ENCODE measurements at regions not wholly inside any gene's neighbourhood (a gene's known extent, or its start where the extent isn't known, plus 50 kb on each side); places are given as distances from the start of the nearest gene placed in this dataset.
"Not testable (repeated sequence)": the region's sequence is repeated elsewhere in the genome, so short reads cannot be mapped to it uniquely, and the experiment has no call there.

- Mint-ChIP-seq H3K27me3 (no peaks in the 10 kb centered on the region), H3K36me3 (ENCODE audit: low read depth) (no peaks in the 10 kb centered on the region), H3K4me1 (no peaks in the 10 kb centered on the region), H3K9me3 (no peaks in the 10 kb centered on the region), H3K27ac (no peak overlapping the region), H3K4me3 (no peak overlapping the region)
- DNase-seq, result no peak
- ATAC-seq, result no peak
Observed at GRCh38 chr4:20196476-20196875, 55.2 kb upstream of the SLIT2 start.

DNA sequence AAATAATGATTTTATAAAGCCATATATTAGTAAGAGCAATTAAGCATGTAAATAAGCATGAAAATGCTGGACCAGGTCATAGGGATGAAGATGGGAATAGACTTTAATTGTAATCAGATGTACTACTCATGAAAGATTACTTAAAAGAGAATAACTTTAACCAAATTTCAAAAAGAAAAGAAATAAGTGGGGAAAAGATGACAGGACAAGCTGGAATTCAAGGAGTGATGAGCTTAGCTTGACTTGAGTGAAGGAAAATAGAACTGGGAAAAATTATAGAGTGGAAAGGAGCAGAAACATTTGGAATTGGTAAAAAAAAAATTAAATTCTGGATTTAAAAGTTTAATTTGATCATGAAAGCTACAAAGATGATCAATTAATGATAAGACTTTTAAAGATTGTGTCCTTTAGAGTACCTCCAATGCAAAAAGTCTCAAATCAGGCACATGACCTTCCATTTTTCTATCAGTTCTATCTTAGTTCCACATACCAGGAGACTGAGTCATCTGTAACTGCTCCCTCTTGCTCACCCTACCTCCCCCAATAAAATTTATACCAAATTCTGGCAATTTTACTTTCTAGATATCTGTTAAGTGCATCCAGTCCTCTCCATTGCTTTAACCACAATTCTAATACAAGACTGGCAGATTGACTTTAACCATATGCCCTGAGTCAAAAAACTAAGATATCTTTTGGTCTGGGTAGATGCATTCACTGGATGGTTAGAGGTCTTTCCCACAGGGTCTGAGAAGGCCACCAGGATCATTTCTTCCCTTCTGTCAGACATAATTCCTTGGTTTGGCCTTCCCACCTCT, 56.4 kb upstream of the SLIT2 start:
- Mint-ChIP-seq H3K36me3 (ENCODE audit: low read depth) (no peaks in the 10 kb centered on the region), H3K4me3 (no peak overlapping the region), H3K9me3 (no peaks in the 10 kb centered on the region), H3K27me3 (no peaks in the 10 kb centered on the region), H3K4me1 (no peaks in the 10 kb centered on the region), H3K27ac (no peak overlapping the region)
- ATAC-seq, result no peak
- no peak for DNase-seq

DNA sequence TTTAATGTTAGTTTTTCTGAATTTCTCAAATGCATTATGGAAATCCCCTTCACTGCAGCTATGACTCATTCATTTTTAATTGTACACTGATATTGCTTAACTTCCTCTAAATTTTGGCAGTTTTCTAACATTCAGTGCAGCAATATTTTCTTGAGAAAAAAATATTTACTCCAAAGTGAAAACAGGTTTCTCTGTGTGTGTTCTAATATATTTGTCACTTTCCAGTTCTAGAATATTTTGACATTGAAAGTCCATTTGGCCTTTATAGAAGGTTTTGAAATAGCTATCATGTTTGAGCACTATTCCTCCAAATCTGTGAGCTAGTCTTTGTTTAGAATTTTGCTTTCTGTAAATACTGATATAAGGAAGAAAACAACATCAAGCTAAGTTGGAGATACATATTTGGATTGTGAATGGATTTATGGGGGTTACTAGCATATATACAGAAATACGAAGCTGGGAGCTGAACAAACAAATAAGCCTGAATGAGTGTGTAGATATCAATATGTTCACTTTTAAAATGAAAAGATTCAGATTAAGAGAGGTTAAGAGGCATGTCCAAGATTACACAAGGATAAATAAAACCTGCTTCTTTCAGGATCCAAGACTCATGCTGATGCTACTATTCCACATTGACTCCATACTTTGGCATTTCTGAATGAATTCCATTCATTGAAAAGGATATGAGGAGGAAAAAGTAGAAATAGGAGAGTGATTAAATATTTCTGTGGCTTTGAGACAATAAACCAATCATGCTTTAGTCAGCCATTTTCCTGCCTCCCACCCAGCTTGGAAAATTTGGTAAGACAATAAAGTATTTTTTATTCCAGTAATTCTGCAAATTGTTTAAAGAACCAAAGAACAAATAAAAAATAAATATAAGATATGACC, 57.3 kb upstream of the SLIT2 start:
- DNase-seq (no peak), ATAC-seq (no peak)
- H3K27ac Mint-ChIP-seq, result no peak overlapping the region
- H3K36me3 Mint-ChIP-seq (ENCODE audit: low read depth), result no peaks in the 10 kb centered on the region
- H3K4me3 Mint-ChIP-seq, result no peak overlapping the region
- peaks cover 5% of the 10 kb centered on the region for H3K9me3 Mint-ChIP-seq
- no peaks in the 10 kb centered on the region for H3K4me1 Mint-ChIP-seq
- no peaks in the 10 kb centered on the region for H3K27me3 Mint-ChIP-seq

GRCh38 chr4:20193141-20193936, 58.4 kb upstream of the SLIT2 start:
- no peak for DNase-seq
- H3K4me3 Mint-ChIP-seq, result no peak overlapping the region

GRCh38 chr4:20192736-20193135, 59.0 kb upstream of the SLIT2 start:
- no peak for ATAC-seq
- Mint-ChIP-seq H3K9me3 (peaks cover 9% of the 10 kb centered on the region), H3K27ac (no peak overlapping the region), H3K36me3 (ENCODE audit: low read depth) (no peaks in the 10 kb centered on the region), H3K4me3 (no peak overlapping the region), H3K4me1 (no peaks in the 10 kb centered on the region), H3K27me3 (no peaks in the 10 kb centered on the region)
- DNase-seq, result no peak

More at GRCh38 chr4:20193141-20193936, 58.4 kb upstream of the SLIT2 start:
- no peaks in the 10 kb centered on the region for H3K27me3 Mint-ChIP-seq
- peaks cover 7% of the 10 kb centered on the region for H3K9me3 Mint-ChIP-seq
- no peaks in the 10 kb centered on the region for H3K36me3 Mint-ChIP-seq (ENCODE audit: low read depth)
- no peak overlapping the region for H3K27ac Mint-ChIP-seq
- no peaks in the 10 kb centered on the region for H3K4me1 Mint-ChIP-seq
- no peak for ATAC-seq

- ATAC-seq (no peak), DNase-seq (no peak)
- Mint-ChIP-seq H3K4me1 (no peaks in the 10 kb centered on the region), H3K4me3 (no peak overlapping the region), H3K27ac (no peak overlapping the region), H3K9me3 (peaks cover 14% of the 10 kb centered on the region), H3K36me3 (ENCODE audit: low read depth) (no peaks in the 10 kb centered on the region), H3K27me3 (no peaks in the 10 kb centered on the region)
Observed at GRCh38 chr4:20185103-20185502, 66.6 kb upstream of the SLIT2 start.

GRCh38 chr4:20183131-20183530, 68.6 kb upstream of the SLIT2 start:
- not testable (repeated sequence) for H3K27ac Mint-ChIP-seq; H3K9me3 Mint-ChIP-seq; H3K4me1 Mint-ChIP-seq; H3K4me3 Mint-ChIP-seq; H3K36me3 Mint-ChIP-seq (ENCODE audit: low read depth); DNase-seq; H3K27me3 Mint-ChIP-seq; ATAC-seq

DNA sequence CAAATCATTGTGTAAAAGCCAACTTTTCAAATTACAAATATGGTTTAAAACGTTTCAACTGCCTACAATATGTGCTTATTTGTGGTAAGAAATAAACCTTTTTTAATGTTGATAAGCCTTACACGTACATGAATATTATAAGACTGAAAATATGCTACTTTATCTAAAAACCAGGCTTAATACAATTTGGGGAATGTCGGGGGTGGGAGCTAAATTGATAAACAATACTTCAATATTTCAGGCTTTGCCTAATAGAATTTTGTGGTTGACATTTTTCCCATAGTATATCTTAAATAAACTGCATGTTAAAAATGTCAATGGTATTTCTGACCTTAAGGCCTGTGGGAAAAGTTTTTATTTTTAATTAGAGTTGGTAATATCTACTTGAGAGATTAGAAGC, 69.8 kb upstream of the SLIT2 start:
- ATAC-seq (no peak), DNase-seq (no peak)
- no peaks in the 10 kb centered on the region for H3K4me1 Mint-ChIP-seq
- H3K27me3 Mint-ChIP-seq, result no peaks in the 10 kb centered on the region
- H3K36me3 Mint-ChIP-seq (ENCODE audit: low read depth), result no peaks in the 10 kb centered on the region
- no peak overlapping the region for H3K27ac Mint-ChIP-seq
- H3K4me3 Mint-ChIP-seq, result no peak overlapping the region
- peaks cover under 1% of the 10 kb centered on the region for H3K9me3 Mint-ChIP-seq

DNA sequence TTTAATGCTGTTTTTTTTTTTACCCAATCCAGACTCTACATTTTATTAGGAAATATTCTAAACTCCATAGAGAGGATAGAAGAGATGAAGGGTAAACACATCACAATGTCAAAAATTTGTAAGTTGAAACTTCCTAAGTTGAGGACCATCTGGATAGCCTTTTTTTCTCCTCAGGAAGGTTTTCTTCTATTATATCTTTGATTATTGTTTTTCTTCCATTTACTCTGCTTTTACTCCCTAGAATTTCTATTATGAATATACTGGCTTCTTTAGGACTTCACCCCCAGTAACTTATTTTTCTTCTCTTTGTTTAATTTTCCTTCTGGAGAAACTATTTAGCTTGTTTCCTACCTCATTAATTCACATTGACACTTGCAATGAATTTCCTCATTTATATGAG, 71.2 kb upstream of the SLIT2 start:
- no peaks in the 10 kb centered on the region for H3K4me1 Mint-ChIP-seq
- no peak for DNase-seq
- H3K27ac Mint-ChIP-seq, result no peak overlapping the region
- peaks cover 10% of the 10 kb centered on the region for H3K9me3 Mint-ChIP-seq
- H3K4me3 Mint-ChIP-seq, result no peak overlapping the region
- no peak for ATAC-seq
- H3K36me3 Mint-ChIP-seq (ENCODE audit: low read depth), result no peaks in the 10 kb centered on the region
- H3K27me3 Mint-ChIP-seq, result no peaks in the 10 kb centered on the region

DNA sequence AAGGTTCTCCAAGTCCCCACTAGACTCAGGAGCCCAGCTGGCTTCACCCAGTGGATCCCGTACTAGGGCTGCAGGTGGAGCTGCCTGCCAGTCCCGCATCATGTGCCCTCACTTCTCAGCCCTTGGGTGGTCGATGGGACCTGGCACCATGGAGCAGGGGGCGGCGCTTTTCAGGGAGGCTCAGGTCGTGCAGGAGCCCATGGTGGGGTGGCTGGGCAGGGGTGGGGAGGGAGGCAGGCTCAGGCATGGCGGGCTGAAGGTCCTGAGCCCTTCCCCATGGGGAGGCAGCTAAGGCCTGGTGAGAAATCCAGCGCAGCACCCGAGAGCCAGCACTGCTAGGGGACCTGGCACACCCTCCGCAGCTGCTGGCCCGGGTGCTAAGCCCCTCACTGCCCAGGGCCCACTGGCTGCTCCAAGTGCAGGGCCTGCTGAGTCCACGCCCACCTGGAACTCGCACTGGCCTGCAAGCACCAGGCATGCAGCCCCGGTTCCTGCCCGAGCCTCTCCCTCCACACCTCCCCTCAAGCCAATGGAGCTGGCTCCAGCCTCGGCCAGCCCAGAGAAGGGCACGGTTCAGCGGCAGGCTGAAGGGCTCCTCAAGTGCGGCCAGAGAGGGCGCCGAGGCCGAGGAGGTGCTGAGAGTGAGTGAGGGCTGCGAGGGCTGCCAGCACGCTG, 72.7 kb upstream of the SLIT2 start:
- Mint-ChIP-seq H3K27me3 (no peaks in the 10 kb centered on the region), H3K4me3 (no peak overlapping the region), H3K36me3 (ENCODE audit: low read depth) (no peaks in the 10 kb centered on the region), H3K4me1 (no peaks in the 10 kb centered on the region), H3K9me3 (peaks cover 10% of the 10 kb centered on the region), H3K27ac (no peak overlapping the region)
- ATAC-seq (no peak), DNase-seq (no peak)

DNA sequence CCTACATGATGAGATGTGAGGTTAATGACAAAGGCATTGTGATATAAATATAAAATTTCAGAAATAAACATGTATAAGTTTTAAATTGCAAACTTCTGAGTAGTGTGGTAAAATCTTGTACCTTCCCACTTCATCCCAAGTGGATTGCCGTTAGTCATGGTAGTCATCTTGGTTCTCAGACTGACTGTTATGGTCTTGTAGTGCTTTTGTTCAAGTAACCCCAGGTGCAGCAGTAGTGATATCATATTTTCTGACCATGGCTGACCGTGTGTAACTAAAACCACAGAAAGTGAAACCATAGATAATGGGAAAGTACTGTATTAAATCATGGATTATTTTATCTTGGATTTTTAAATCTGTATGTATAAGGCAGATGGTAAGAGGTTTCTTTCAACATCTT, 74.8 kb upstream of the SLIT2 start:
- H3K27me3 Mint-ChIP-seq, result no peaks in the 10 kb centered on the region
- no peaks in the 10 kb centered on the region for H3K4me1 Mint-ChIP-seq
- H3K36me3 Mint-ChIP-seq (ENCODE audit: low read depth), result no peaks in the 10 kb centered on the region
- DNase-seq (no peak), ATAC-seq (no peak)
- H3K4me3 Mint-ChIP-seq, result no peak overlapping the region
- H3K9me3 Mint-ChIP-seq, result peaks cover 10% of the 10 kb centered on the region
- H3K27ac Mint-ChIP-seq, result no peak overlapping the region

DNA sequence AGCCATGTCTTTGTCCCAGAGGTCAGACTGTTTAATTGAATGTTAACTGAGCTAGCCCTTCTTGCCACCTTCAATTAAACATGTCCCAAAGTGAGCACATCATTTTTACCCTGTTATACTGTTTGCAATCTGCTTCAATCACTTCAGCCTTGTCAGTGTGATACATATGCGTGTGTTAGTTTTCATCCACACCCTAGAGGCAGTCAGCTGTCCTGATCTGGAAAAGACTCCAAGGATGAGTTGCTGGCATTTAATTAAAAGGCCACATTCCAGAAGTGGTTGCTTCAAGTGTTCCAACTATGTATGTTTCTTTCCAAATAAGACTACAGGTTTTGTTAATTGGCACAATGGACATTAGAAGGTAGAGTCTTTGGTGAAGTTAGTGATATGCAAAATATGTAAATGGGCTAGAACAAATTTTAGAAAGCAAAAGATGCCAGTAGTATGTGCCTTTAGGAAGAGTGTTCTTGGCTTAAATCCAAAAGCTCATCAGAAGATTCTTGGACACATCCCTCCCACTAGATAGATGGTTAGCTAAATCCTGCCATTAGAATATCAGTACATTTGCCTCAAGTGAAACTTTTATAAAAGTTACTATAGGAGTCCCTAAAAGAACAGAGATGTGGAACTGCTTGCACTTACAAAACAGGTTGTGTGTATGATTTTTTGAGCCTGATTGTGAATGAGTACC, 79.5 kb upstream of the SLIT2 start:
- DNase-seq, result no peak
- H3K9me3 Mint-ChIP-seq, result peaks cover 10% of the 10 kb centered on the region
- no peaks in the 10 kb centered on the region for H3K36me3 Mint-ChIP-seq (ENCODE audit: low read depth)
- no peak overlapping the region for H3K27ac Mint-ChIP-seq
- no peak for ATAC-seq
- H3K4me1 Mint-ChIP-seq, result no peaks in the 10 kb centered on the region
- no peak overlapping the region for H3K4me3 Mint-ChIP-seq
- no peaks in the 10 kb centered on the region for H3K27me3 Mint-ChIP-seq

DNA sequence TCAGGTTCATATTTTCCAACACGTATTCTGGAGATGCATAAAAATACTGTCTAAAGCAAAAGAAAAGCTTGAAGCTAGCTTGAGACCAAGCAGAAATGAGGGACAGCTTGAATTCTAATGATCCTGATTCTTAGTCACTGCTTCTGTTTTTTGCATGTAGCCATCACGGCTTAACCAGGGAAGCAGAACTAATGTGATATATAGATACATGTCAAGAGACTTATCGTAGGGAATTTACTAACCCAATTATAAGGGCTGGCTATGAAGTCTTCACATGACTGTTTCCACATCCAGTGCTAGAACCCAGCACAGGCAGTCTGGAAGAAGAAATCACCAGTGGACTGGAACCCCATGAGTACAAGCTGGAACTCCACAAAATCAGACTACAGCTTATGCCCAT, 85.2 kb upstream of the SLIT2 start:
- Mint-ChIP-seq H3K36me3 (ENCODE audit: low read depth) (no peaks in the 10 kb centered on the region), H3K9me3 (peaks cover 10% of the 10 kb centered on the region), H3K4me3 (no peak overlapping the region), H3K27me3 (no peaks in the 10 kb centered on the region), H3K27ac (no peak overlapping the region), H3K4me1 (no peaks in the 10 kb centered on the region)
- no peak for DNase-seq
- no peak for ATAC-seq

DNA sequence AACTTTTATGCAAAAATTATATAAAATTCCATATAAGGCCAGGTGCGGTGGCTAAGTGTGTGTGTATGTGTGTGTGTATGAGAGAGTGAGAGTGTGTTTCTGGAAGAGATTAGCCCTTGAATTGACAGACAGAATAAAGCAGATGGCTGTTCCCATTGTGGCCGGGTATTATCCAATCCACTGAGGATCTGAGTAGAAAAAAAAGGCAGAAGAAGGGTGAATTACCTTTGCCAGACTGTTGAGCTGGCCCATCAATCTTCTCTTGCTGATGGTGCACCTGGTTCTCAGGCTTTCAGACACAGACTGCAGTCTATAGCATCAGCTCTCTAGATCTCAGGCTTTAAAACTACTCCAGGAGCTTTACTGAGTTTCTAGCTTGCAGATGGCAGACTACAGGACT, 92.2 kb upstream of the SLIT2 start:
- DNase-seq (no peak), ATAC-seq (no peak)
- Mint-ChIP-seq H3K27me3 (no peaks in the 10 kb centered on the region), H3K4me3 (no peak overlapping the region), H3K9me3 (peaks cover 6% of the 10 kb centered on the region), H3K36me3 (ENCODE audit: low read depth) (no peaks in the 10 kb centered on the region), H3K4me1 (no peaks in the 10 kb centered on the region), H3K27ac (no peak overlapping the region)

Data from activated naive CD8-positive, alpha-beta T cell treated with anti-CD3 and anti-CD28 coated beads, Interleukin-2, amount 50 U/mL, for 24 hours (primary cell).